ENCODE measurements at regions not wholly inside any gene's neighbourhood (a gene's known extent, or its start where the extent isn't known, plus 50 kb on each side); places are given as distances from the start of the nearest gene placed in this dataset.
A peak's percentile ranks its signal among the peaks of the same experiment; 100 is the strongest.

DNA sequence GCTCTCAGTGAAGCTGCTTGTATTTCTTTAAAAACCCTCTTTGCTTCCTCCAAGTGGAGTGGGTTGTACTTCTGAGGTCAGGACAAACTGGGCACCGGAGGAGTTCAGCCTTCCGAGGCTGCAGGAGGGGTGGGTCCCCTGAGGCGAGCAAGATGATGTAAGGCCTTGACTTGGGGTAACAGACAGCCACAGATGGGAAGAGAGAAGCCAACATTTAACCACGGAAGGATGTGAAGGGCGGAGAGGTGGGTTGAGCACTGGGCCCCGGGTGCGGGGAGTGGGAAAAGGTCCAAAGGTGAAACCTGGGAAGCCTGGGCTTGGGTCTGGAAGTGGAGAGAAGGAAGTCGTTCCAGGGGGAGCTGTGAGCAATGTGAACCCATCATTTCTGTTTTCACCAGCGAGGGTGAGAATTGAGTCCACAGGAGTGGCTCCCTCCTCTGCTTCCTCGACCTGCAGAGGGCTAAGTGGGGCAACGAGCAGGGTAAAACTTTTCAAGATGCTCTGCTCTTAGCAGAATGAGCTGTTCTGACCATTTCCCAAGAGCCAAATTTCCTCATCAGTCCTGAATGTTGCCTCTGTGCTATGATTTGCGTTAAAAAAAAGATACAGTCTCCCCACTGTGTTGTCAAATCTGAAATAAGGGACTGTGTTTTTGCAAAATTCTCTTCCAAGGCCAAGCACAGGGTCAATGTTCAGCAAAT lies 137.7 kb upstream of the CRHR1 start:
- no peak for DNase-seq
- Mint-ChIP-seq H3K9me3 (no peaks in the 10 kb centered on the region), H3K4me1 (peaks cover 8 to 16% (median 11%) of the 10 kb centered on the region in 3 donors)

DNA sequence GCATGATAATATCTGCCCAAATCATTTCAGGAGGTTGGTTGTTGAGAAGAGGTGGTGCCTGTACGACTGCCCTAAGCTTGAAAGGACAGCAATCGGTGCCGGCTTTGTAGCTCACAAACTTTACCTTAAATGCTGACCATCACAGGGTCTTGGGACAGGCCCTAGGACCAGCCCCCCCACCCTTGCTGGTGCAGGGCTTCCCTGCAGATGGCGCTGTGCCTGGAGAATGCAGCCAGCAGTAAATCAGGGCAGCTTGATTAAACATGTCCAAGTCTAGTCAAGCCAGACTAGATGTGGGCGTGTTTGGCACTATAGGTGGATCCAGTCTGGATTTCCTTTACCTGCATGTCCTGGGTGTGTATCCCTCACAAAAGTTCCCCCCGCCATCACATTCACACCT lies 135.5 kb upstream of the CRHR1 start:
- H3K27ac Mint-ChIP-seq, result no peak overlapping the region
- H3K4me3 Mint-ChIP-seq, result no peak overlapping the region
- H3K36me3 Mint-ChIP-seq, result peaks cover 0 to 4% (median 2%) of the 10 kb centered on the region in 3 donors
- Histone ChIP-seq H3K4me1 (ENCODE audit: insufficient read depth, low read length) (peaks cover 8% of the 10 kb centered on the region), H3K36me3 (ENCODE audit: insufficient read depth, low read length) (no peaks in the 10 kb centered on the region), H3K9me3 (ENCODE audit: low read length) (no peaks in the 10 kb centered on the region), H3K27me3 (ENCODE audit: insufficient read depth, low read length, poor library complexity, severe bottlenecking) (no peaks in the 10 kb centered on the region), H3K27ac (ENCODE audit: low read depth, low read length) (no peak overlapping the region), H3K4me3 (ENCODE audit: low read length) (no peak overlapping the region)
- ChIA-PET CTCF (interaction anchor here (0.6 to 2.9 kb wide), 2 partner anchors 8 to 183 kb away, joined by 3 to 12 read pairs; no protein-coding TSS in a partner anchor), POLR2A (no interaction called here)
- DNase-seq, result no peak
- no peaks in the 10 kb centered on the region for H3K9me3 Mint-ChIP-seq
- peaks cover 8 to 16% (median 11%) of the 10 kb centered on the region in 3 donors for H3K4me1 Mint-ChIP-seq
- peaks cover 0 to 9% of the 10 kb centered on the region in 2 donors for H3K27me3 Mint-ChIP-seq

More for the DNA sequence above, 137.7 kb upstream of the CRHR1 start:
- Histone ChIP-seq H3K36me3 (ENCODE audit: insufficient read depth, low read length) (no peaks in the 10 kb centered on the region), H3K4me1 (ENCODE audit: insufficient read depth, low read length) (peaks cover 8% of the 10 kb centered on the region), H3K4me3 (ENCODE audit: low read length) (no peak overlapping the region), H3K9me3 (ENCODE audit: low read length) (no peaks in the 10 kb centered on the region), H3K27me3 (ENCODE audit: insufficient read depth, low read length, poor library complexity, severe bottlenecking) (no peaks in the 10 kb centered on the region), H3K27ac (ENCODE audit: low read depth, low read length) (no peak overlapping the region)
- H3K27me3 Mint-ChIP-seq, result peaks cover 0 to 9% of the 10 kb centered on the region in 2 donors
- no peaks in the 10 kb centered on the region for H3K36me3 Mint-ChIP-seq
- ChIA-PET CTCF (interaction anchor here (2.5 to 2.9 kb wide), 2 partner anchors 185 to 186 kb away, joined by 9 to 12 read pairs; no protein-coding TSS in a partner anchor), POLR2A (no interaction called here)
- H3K4me3 Mint-ChIP-seq, result peak overlapping the region in 1 of 7 donors; percentile 57
- H3K27ac Mint-ChIP-seq, result peak overlapping the region in 3 of 8 donors; percentile 44 to 61 (median 47)

- Histone ChIP-seq H3K4me1 (ENCODE audit: insufficient read depth, low read length) (peaks cover 8% of the 10 kb centered on the region), H3K9me3 (ENCODE audit: low read length) (no peaks in the 10 kb centered on the region), H3K27me3 (ENCODE audit: insufficient read depth, low read length, poor library complexity, severe bottlenecking) (no peaks in the 10 kb centered on the region), H3K4me3 (ENCODE audit: low read length) (no peak overlapping the region), H3K27ac (ENCODE audit: low read depth, low read length) (no peak overlapping the region), H3K36me3 (ENCODE audit: insufficient read depth, low read length) (no peaks in the 10 kb centered on the region)
- POLR2A ChIA-PET, result no interaction called here
- H3K36me3 Mint-ChIP-seq, result peaks cover 0 to 4% (median 2%) of the 10 kb centered on the region in 3 donors
- no peak overlapping the region for H3K4me3 Mint-ChIP-seq
- H3K27ac Mint-ChIP-seq, result no peak overlapping the region
- DNase-seq, result no peak
- H3K27me3 Mint-ChIP-seq, result peaks cover 0 to 9% of the 10 kb centered on the region in 2 donors
- no peaks in the 10 kb centered on the region for H3K9me3 Mint-ChIP-seq
- CTCF ChIA-PET, result no interaction called here
- H3K4me1 Mint-ChIP-seq, result peaks cover 8 to 16% (median 11%) of the 10 kb centered on the region in 3 donors
Observed at GRCh38 chr17:45649796-45650195, 134.3 kb upstream of the CRHR1 start.

DNA sequence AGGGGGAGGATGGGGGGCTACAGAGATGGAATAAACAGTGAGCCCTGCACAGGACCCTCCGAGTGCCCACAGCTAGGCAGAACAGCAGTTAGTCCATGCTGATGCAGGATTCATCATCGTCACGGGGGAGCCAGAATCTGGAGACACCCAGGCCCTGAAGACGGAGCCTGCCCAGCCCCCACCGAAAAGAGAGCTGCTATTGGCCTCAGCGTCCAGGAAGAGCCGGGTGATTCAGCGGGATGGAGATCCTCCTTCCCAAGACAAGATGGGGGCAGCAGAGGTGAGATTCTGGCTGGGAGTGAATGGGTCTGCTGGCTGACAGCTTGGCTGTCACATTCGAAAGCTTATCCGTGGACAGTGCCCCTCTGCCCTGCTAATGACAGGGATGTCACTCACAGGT lies 133.6 kb upstream of the CRHR1 start:
- Mint-ChIP-seq H3K4me1 (peaks cover 8 to 16% (median 11%) of the 10 kb centered on the region in 3 donors), H3K27ac (no peak overlapping the region), H3K4me3 (no peak overlapping the region), H3K27me3 (peaks cover 3 to 9% of the 10 kb centered on the region in 2 donors), H3K36me3 (peaks cover 0 to 4% (median 2%) of the 10 kb centered on the region in 3 donors), H3K9me3 (no peaks in the 10 kb centered on the region)
- POLR2A ChIA-PET, result no interaction called here
- Histone ChIP-seq H3K27ac (ENCODE audit: low read depth, low read length) (no peak overlapping the region), H3K27me3 (ENCODE audit: insufficient read depth, low read length, poor library complexity, severe bottlenecking) (no peaks in the 10 kb centered on the region), H3K4me3 (ENCODE audit: low read length) (no peak overlapping the region), H3K36me3 (ENCODE audit: insufficient read depth, low read length) (no peaks in the 10 kb centered on the region), H3K9me3 (ENCODE audit: low read length) (no peaks in the 10 kb centered on the region), H3K4me1 (ENCODE audit: insufficient read depth, low read length) (peaks cover 8% of the 10 kb centered on the region)
- no peak for DNase-seq
- CTCF ChIA-PET, result no interaction called here

GRCh38 chr17:45651145-45651709 lies 132.9 kb upstream of the CRHR1 start:
- Mint-ChIP-seq H3K27me3 (peaks cover 3 to 9% of the 10 kb centered on the region in 2 donors), H3K27ac (no peak overlapping the region), H3K4me1 (peaks cover 6 to 14% (median 8%) of the 10 kb centered on the region in 3 donors), H3K9me3 (no peaks in the 10 kb centered on the region), H3K4me3 (no peak overlapping the region), H3K36me3 (peaks cover 0 to 4% (median 2%) of the 10 kb centered on the region in 3 donors)
- CTCF ChIA-PET, result no interaction called here
- Histone ChIP-seq H3K9me3 (ENCODE audit: low read length) (no peaks in the 10 kb centered on the region), H3K36me3 (ENCODE audit: insufficient read depth, low read length) (no peaks in the 10 kb centered on the region), H3K27me3 (ENCODE audit: insufficient read depth, low read length, poor library complexity, severe bottlenecking) (no peaks in the 10 kb centered on the region), H3K4me3 (ENCODE audit: low read length) (no peak overlapping the region), H3K27ac (ENCODE audit: low read depth, low read length) (no peak overlapping the region), H3K4me1 (ENCODE audit: insufficient read depth, low read length) (peaks cover 7% of the 10 kb centered on the region)
- no peak for DNase-seq
- POLR2A ChIA-PET, result no interaction called here

GRCh38 chr17:45653616-45654015 lies 130.5 kb upstream of the CRHR1 start:
- Histone ChIP-seq H3K9me3 (ENCODE audit: low read length) (no peaks in the 10 kb centered on the region), H3K4me1 (ENCODE audit: insufficient read depth, low read length) (no peaks in the 10 kb centered on the region), H3K27me3 (ENCODE audit: insufficient read depth, low read length, poor library complexity, severe bottlenecking) (no peaks in the 10 kb centered on the region), H3K27ac (ENCODE audit: low read depth, low read length) (no peak overlapping the region), H3K36me3 (ENCODE audit: insufficient read depth, low read length) (no peaks in the 10 kb centered on the region), H3K4me3 (ENCODE audit: low read length) (no peak overlapping the region)
- ChIA-PET POLR2A (no interaction called here), CTCF (no interaction called here)
- H3K27me3 Mint-ChIP-seq, result peaks cover 10 to 12% of the 10 kb centered on the region in 2 donors
- H3K4me3 Mint-ChIP-seq, result no peak overlapping the region
- no peaks in the 10 kb centered on the region for H3K4me1 Mint-ChIP-seq
- no peak overlapping the region for H3K27ac Mint-ChIP-seq
- H3K9me3 Mint-ChIP-seq, result peaks cover 0 to 1% (median 0%) of the 10 kb centered on the region in 5 donors
- no peak for DNase-seq
- H3K36me3 Mint-ChIP-seq, result peaks cover 0 to 4% (median 2%) of the 10 kb centered on the region in 3 donors

- Mint-ChIP-seq H3K9me3 (peaks cover 0 to 1% (median 0%) of the 10 kb centered on the region in 5 donors), H3K27me3 (peaks cover 8 to 25% of the 10 kb centered on the region in 2 donors), H3K4me3 (no peak overlapping the region), H3K4me1 (no peaks in the 10 kb centered on the region), H3K36me3 (peaks cover 0 to 4% (median 2%) of the 10 kb centered on the region in 3 donors), H3K27ac (no peak overlapping the region)
- CTCF ChIA-PET, result interaction anchor here (1.3 kb wide), 1 partner anchor 17 kb away, joined by 4 read pairs; no protein-coding TSS in a partner anchor
- POLR2A ChIA-PET, result no interaction called here
- DNase-seq, result no peak
- Histone ChIP-seq H3K4me3 (ENCODE audit: low read length) (no peak overlapping the region), H3K27me3 (ENCODE audit: insufficient read depth, low read length, poor library complexity, severe bottlenecking) (peaks cover 3% of the 10 kb centered on the region), H3K9me3 (ENCODE audit: low read length) (no peaks in the 10 kb centered on the region), H3K36me3 (ENCODE audit: insufficient read depth, low read length) (no peaks in the 10 kb centered on the region), H3K4me1 (ENCODE audit: insufficient read depth, low read length) (no peaks in the 10 kb centered on the region), H3K27ac (ENCODE audit: low read depth, low read length) (no peak overlapping the region)
Observed at GRCh38 chr17:45656527-45657181, 127.5 kb upstream of the CRHR1 start.

- no peak for DNase-seq
- POLR2A ChIA-PET, result no interaction called here
- H3K27me3 ChIP-seq (ENCODE audit: insufficient read depth, low read length, poor library complexity, severe bottlenecking), result peaks cover 3% of the 10 kb centered on the region
- H3K4me1 ChIP-seq (ENCODE audit: insufficient read depth, low read length), result no peaks in the 10 kb centered on the region
- H3K27ac Mint-ChIP-seq, result no peak overlapping the region
- no peaks in the 10 kb centered on the region for H3K9me3 ChIP-seq (ENCODE audit: low read length)
- peaks cover 0 to 6% (median 0%) of the 10 kb centered on the region in 3 donors for H3K36me3 Mint-ChIP-seq
- H3K4me3 Mint-ChIP-seq, result no peak overlapping the region
- peaks cover 0 to 11% (median 10%) of the 10 kb centered on the region in 3 donors for H3K4me1 Mint-ChIP-seq
- no peaks in the 10 kb centered on the region for H3K36me3 ChIP-seq (ENCODE audit: insufficient read depth, low read length)
- H3K4me3 ChIP-seq (ENCODE audit: low read length), result no peak overlapping the region
- peaks cover 23 to 49% of the 10 kb centered on the region in 2 donors for H3K27me3 Mint-ChIP-seq
- CTCF ChIA-PET, result no interaction called here
- no peak overlapping the region for H3K27ac ChIP-seq (ENCODE audit: low read depth, low read length)
- peaks cover 0 to 8% (median 7%) of the 10 kb centered on the region in 5 donors for H3K9me3 Mint-ChIP-seq
Observed at GRCh38 chr17:45660474-45660873, 123.6 kb upstream of the CRHR1 start.

Measured in CD8-positive, alpha-beta memory T cell (primary cell).